ENCODE measurements at regions not wholly inside any gene's neighbourhood (a gene's known extent, or its start where the extent isn't known, plus 50 kb on each side); places are given as distances from the start of the nearest gene placed in this dataset.

- no peak for DNase-seq (ENCODE audit: low read depth)
These were observed 647.0 kb downstream of the TRAM1L1 start for GRCh38 chr4:116438417-116438816.

GRCh38 chr4:116427666-116428065 is 657.7 kb downstream of the TRAM1L1 start:
- DNase-seq (ENCODE audit: low read depth) = no peak

GRCh38 chr4:116413222-116413621 is 672.2 kb downstream of the TRAM1L1 start:
- no peak for DNase-seq (ENCODE audit: low read depth)

- no peak for DNase-seq (ENCODE audit: low read depth)
These were observed 684.1 kb downstream of the TRAM1L1 start for GRCh38 chr4:116401293-116401692.

- no peak for DNase-seq (ENCODE audit: low read depth)
These were observed 684.9 kb downstream of the TRAM1L1 start for GRCh38 chr4:116400480-116400879.

GRCh38 chr4:116397714-116398113 is 687.7 kb downstream of the TRAM1L1 start:
- no peak for DNase-seq (ENCODE audit: low read depth)

GRCh38 chr4:116397291-116397690 is 688.1 kb downstream of the TRAM1L1 start:
- no peak for DNase-seq (ENCODE audit: low read depth)

- no peak for DNase-seq (ENCODE audit: low read depth)
These were observed 690.0 kb downstream of the TRAM1L1 start for GRCh38 chr4:116395408-116395807.

- DNase-seq (ENCODE audit: low read depth) = no peak
These were observed 694.4 kb downstream of the TRAM1L1 start for GRCh38 chr4:116391020-116391419.

GRCh38 chr4:116389139-116389538 is 696.2 kb downstream of the TRAM1L1 start:
- DNase-seq (ENCODE audit: low read depth) = no peak

- DNase-seq (ENCODE audit: low read depth) = no peak
These were observed 697.4 kb downstream of the TRAM1L1 start for GRCh38 chr4:116387937-116388474.

GRCh38 chr4:116386856-116387255 is 698.5 kb downstream of the TRAM1L1 start:
- DNase-seq (ENCODE audit: low read depth) = no peak

GRCh38 chr4:116385583-116385982 is 699.8 kb downstream of the TRAM1L1 start:
- DNase-seq (ENCODE audit: low read depth) = no peak

GRCh38 chr4:116374815-116375214 is 710.6 kb downstream of the TRAM1L1 start:
- no peak for DNase-seq (ENCODE audit: low read depth)

- DNase-seq (ENCODE audit: low read depth) = no peak
These were observed 722.8 kb downstream of the TRAM1L1 start for GRCh38 chr4:116362583-116362982.

GRCh38 chr4:116361790-116362189 is 723.6 kb downstream of the TRAM1L1 start:
- no peak for DNase-seq (ENCODE audit: low read depth)

- peak; percentile 41 for DNase-seq (ENCODE audit: low read depth)
These were observed 726.6 kb downstream of the TRAM1L1 start for GRCh38 chr4:116358633-116359222.

GRCh38 chr4:116357758-116358157 is 727.6 kb downstream of the TRAM1L1 start:
- no peak for DNase-seq (ENCODE audit: low read depth)

GRCh38 chr4:116346750-116347149 is 738.6 kb downstream of the TRAM1L1 start:
- DNase-seq (ENCODE audit: low read depth) = no peak

- no peak for DNase-seq (ENCODE audit: low read depth)
These were observed 741.6 kb downstream of the TRAM1L1 start for GRCh38 chr4:116343809-116344208.

GRCh38 chr4:116342143-116342542 is 743.2 kb downstream of the TRAM1L1 start:
- no peak for DNase-seq (ENCODE audit: low read depth)

GRCh38 chr4:116332508-116332907 is 752.9 kb downstream of the TRAM1L1 start:
- DNase-seq (ENCODE audit: low read depth) = no peak

- DNase-seq (ENCODE audit: low read depth) = no peak
These were observed 757.0 kb downstream of the TRAM1L1 start for GRCh38 chr4:116328261-116328860.

GRCh38 chr4:116323606-116324005 is 761.8 kb downstream of the TRAM1L1 start:
- DNase-seq (ENCODE audit: low read depth) = no peak
